ENCODE measurements at regions not wholly inside any gene's neighbourhood (a gene's known extent, or its start where the extent isn't known, plus 50 kb on each side); places are given as distances from the start of the nearest gene placed in this dataset.

DNA sequence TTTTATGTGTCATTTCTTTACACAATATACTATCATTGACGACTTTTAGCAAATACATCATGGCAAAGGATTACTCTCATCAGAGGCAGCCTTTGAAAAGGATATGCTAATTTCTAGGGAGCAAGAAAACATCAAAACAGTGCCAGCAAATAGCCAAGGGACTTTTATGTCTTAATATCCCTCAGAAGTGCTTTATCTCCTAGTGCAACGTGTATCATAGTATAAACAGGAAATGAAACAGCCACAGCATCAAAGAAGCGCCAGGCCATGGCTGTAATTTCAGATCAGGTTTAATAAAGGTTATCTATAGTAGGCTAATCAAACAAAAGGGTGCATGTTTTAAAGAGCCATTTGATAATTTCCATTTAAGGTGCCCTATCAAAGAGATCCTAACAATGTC, 159.9 kb downstream of the AXIN2 start:
- no peaks in the 10 kb centered on the region for H3K4me1 ChIP-seq (ENCODE audit: insufficient read depth, low read length)
- no peak overlapping the region for H3K4me2 ChIP-seq (ENCODE audit: insufficient read depth, low read length)
- no peak overlapping the region for H3K27ac ChIP-seq (ENCODE audit: low read depth, low read length)
- H3K27me3 ChIP-seq (ENCODE audit: insufficient read depth, low read length): peaks cover 23% of the 10 kb centered on the region
- DNase-seq (ENCODE audit: insufficient read length, low spot score, missing footprints): no peak
- H4K20me1 ChIP-seq (ENCODE audit: insufficient read depth, low read length): no peaks in the 10 kb centered on the region
- no peak overlapping the region for H3K4me3 ChIP-seq (ENCODE audit: insufficient read depth, low read length)
- no peak overlapping the region for H2AFZ ChIP-seq (ENCODE audit: low read length)
- H3K79me2 ChIP-seq (ENCODE audit: insufficient read depth, low read length): no peaks in the 10 kb centered on the region
- no peaks in the 10 kb centered on the region for H3K9me3 ChIP-seq (ENCODE audit: low read depth, low read length)
- TF ChIP-seq, protein P1, sequence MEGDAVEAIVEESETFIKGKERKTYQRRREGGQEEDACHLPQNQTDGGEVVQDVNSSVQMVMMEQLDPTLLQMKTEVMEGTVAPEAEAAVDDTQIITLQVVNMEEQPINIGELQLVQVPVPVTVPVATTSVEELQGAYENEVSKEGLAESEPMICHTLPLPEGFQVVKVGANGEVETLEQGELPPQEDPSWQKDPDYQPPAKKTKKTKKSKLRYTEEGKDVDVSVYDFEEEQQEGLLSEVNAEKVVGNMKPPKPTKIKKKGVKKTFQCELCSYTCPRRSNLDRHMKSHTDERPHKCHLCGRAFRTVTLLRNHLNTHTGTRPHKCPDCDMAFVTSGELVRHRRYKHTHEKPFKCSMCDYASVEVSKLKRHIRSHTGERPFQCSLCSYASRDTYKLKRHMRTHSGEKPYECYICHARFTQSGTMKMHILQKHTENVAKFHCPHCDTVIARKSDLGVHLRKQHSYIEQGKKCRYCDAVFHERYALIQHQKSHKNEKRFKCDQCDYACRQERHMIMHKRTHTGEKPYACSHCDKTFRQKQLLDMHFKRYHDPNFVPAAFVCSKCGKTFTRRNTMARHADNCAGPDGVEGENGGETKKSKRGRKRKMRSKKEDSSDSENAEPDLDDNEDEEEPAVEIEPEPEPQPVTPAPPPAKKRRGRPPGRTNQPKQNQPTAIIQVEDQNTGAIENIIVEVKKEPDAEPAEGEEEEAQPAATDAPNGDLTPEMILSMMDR (IDR thresholded peaks at IDR 0.05; ENCODE audit: extremely low read depth, low read depth, low read length): no peak
- no peaks in the 10 kb centered on the region for H3K36me3 ChIP-seq (ENCODE audit: insufficient read depth, low read length)

DNA sequence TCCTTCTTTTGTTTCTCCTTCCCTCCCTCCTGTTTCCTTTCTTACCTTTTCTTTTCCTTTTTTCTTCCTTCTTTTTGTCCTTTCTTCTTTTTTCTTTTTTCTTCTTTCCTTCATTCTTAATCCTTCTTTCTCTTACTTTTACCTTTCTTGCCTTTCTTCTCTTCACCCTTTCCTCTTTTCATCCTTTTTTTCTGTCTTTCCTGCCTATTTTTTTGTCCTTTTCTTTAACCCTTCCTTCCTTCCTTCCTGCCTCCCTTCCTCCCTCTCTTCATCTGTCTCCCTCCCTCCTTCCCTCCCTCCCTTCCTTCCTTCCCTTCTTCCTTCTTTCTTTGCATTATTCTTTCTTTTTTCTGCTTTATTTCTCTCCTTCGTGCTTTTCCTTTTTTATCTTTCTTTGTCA, 160.7 kb downstream of the AXIN2 start:
- no peak overlapping the region for H3K27ac ChIP-seq (ENCODE audit: low read depth, low read length)
- H3K27me3 ChIP-seq (ENCODE audit: insufficient read depth, low read length): peaks cover 23% of the 10 kb centered on the region
- no peaks in the 10 kb centered on the region for H3K9me3 ChIP-seq (ENCODE audit: low read depth, low read length)
- no peak for DNase-seq (ENCODE audit: insufficient read length, low spot score, missing footprints)
- no peak overlapping the region for H3K4me2 ChIP-seq (ENCODE audit: insufficient read depth, low read length)
- no peaks in the 10 kb centered on the region for H3K4me1 ChIP-seq (ENCODE audit: insufficient read depth, low read length)
- H3K4me3 ChIP-seq (ENCODE audit: insufficient read depth, low read length): no peak overlapping the region
- H4K20me1 ChIP-seq (ENCODE audit: insufficient read depth, low read length): no peaks in the 10 kb centered on the region
- H3K79me2 ChIP-seq (ENCODE audit: insufficient read depth, low read length): no peaks in the 10 kb centered on the region
- H3K36me3 ChIP-seq (ENCODE audit: insufficient read depth, low read length): no peaks in the 10 kb centered on the region
- H2AFZ ChIP-seq (ENCODE audit: low read length): no peak overlapping the region
- TF ChIP-seq, protein P1 (IDR thresholded peaks at IDR 0.05; ENCODE audit: extremely low read depth, low read depth, low read length): no peak

DNA sequence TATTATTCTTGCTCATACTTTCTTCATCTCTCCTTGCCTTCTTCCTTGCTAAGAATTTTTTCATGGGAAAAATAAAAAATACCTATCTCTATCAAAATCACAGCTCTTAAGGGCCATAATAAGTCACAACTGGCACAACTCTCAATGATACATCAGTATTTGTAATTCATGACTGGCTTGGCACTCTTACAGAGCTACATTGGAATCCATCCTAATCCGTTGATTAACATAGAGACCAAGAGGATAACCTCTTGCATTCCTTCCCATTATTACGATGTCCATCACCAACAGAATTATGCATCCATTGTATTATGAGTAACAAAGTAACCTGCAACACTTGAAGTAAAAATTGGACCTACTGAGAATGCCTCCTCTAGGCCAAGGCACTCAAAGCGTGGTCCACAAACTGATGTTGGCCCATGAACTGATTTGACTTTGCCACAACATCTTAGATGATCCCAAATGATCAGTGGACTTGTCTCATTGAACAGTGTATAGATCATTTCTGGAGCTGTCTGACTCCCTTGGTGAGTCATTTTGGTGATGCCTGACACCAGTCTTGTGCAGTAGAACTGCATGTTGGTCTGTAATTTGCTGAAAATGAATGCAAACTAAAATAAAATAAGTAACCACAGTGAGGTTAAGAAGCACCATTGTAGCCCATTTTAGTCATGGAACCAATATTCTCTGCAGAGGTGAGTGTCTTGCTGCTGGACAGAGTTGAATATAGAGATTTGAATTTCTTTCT, 163.2 kb downstream of the AXIN2 start:
- Histone ChIP-seq H3K36me3 (ENCODE audit: insufficient read depth, low read length) (no peaks in the 10 kb centered on the region), H3K4me2 (ENCODE audit: insufficient read depth, low read length) (no peak overlapping the region), H3K27me3 (ENCODE audit: insufficient read depth, low read length) (peaks cover 36% of the 10 kb centered on the region), H3K4me1 (ENCODE audit: insufficient read depth, low read length) (no peaks in the 10 kb centered on the region), H4K20me1 (ENCODE audit: insufficient read depth, low read length) (no peaks in the 10 kb centered on the region), H2AFZ (ENCODE audit: low read length) (no peak overlapping the region), H3K79me2 (ENCODE audit: insufficient read depth, low read length) (no peaks in the 10 kb centered on the region), H3K9me3 (ENCODE audit: low read depth, low read length) (no peaks in the 10 kb centered on the region), H3K4me3 (ENCODE audit: insufficient read depth, low read length) (no peak overlapping the region), H3K27ac (ENCODE audit: low read depth, low read length) (no peak overlapping the region)
- TF ChIP-seq, protein P1 (IDR thresholded peaks at IDR 0.05; ENCODE audit: extremely low read depth, low read depth, low read length): no peak
- DNase-seq (ENCODE audit: insufficient read length, low spot score, missing footprints): peak; percentile 22

DNA sequence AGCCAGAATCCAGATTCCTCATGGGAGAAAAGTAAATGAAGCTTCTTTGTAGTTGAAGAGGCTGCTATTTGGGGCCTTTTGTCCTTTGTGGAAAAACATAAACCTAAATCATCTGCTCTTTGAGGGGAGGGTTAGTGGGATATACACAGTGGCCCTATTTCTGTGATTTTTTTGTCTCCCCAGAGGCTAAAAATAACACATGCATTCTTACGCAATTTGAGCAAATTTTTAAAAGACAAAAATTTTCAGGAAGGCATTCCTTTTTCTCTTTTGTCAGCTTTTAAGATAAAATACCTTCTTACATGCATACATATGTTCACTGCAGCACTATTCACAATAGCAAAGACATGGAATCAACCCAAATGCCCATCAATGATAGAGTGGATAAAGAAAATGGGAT, 165.5 kb downstream of the AXIN2 start:
- H4K20me1 ChIP-seq (ENCODE audit: insufficient read depth, low read length): no peaks in the 10 kb centered on the region
- H3K27ac ChIP-seq (ENCODE audit: low read depth, low read length): no peak overlapping the region
- no peaks in the 10 kb centered on the region for H3K79me2 ChIP-seq (ENCODE audit: insufficient read depth, low read length)
- H3K4me2 ChIP-seq (ENCODE audit: insufficient read depth, low read length): no peak overlapping the region
- H3K4me1 ChIP-seq (ENCODE audit: insufficient read depth, low read length): no peaks in the 10 kb centered on the region
- no peak overlapping the region for H3K4me3 ChIP-seq (ENCODE audit: insufficient read depth, low read length)
- DNase-seq (ENCODE audit: insufficient read length, low spot score, missing footprints): no peak
- no peak overlapping the region for H2AFZ ChIP-seq (ENCODE audit: low read length)
- peaks cover 22% of the 10 kb centered on the region for H3K27me3 ChIP-seq (ENCODE audit: insufficient read depth, low read length)
- TF ChIP-seq, protein P1 (IDR thresholded peaks at IDR 0.05; ENCODE audit: extremely low read depth, low read depth, low read length): no peak
- no peaks in the 10 kb centered on the region for H3K36me3 ChIP-seq (ENCODE audit: insufficient read depth, low read length)
- no peaks in the 10 kb centered on the region for H3K9me3 ChIP-seq (ENCODE audit: low read depth, low read length)
